Transverse colon (tissue), 4 donors: ENCODE measurements at regions not wholly inside any gene's neighbourhood (a gene's known extent, or its start where the extent isn't known, plus 50 kb on each side); places are given as distances from the start of the nearest gene placed in this dataset.

Experiments used
- EP300 ChIP-seq: sonication (generic); formaldehyde crosslinking; IDR thresholded peaks from one replicate; pipeline ENCODE4 v1.6.1; 2017; ENCODE audit warnings: antibody characterized with exemption, low read depth
- POLR2A ChIP-seq: fragments of 450-650 bp; IDR thresholded peaks from one replicate; pipeline ENCODE4 v1.6.1; 2016; ENCODE audit warnings: antibody characterized with exemption, mild to moderate bottlenecking, moderate library complexity
- POLR2AphosphoS5 ChIP-seq, 3 donors: sonication (generic); formaldehyde crosslinking; IDR thresholded peaks; one replicate each; pipeline ENCODE4 v1.6.1; 2016; ENCODE audit warnings: antibody characterized with exemption in 3 of 3
- TF ChIP-seq, protein P1 (sequence below), 5 experiments: fragments of 200-600 bp in 3 of 5; fragments of 450-650 bp in 2 of 5; sonication (generic) in 3 of 5; IDR thresholded peaks; 1 replicate in 2 of 5; 2 replicates in 3 of 5; pipeline ENCODE4 v1.5.1; 2016 to 2017; ENCODE audit warnings: antibody characterized with exemption in 5 of 5, inconsistent platforms in 3 of 5, mild to moderate bottlenecking in 2 of 5, moderate library complexity in 1 of 5

DNA sequence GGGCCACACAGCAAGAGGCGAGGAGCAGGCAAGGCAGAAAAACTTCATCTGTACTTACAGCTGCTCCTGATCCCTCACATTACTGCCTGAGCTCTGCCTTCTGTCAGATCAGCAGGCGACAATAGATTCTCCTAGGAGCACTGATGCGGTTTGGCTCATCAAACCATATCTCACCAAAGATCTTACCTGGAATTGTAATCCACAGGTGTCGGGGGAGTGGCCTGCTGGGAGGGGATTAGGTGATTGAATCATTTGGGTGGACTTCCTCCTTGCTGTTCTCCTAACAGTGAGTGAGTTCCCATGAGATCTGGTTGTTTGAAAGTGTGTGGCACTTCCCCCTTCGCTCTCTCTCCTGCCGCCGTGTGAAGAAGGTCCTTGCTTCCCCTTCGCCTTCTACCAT, 647.3 kb downstream of the SOCS6 start:
- TF ChIP-seq POLR2A (no peak), POLR2AphosphoS5 (IDR thresholded peaks at IDR 0.05) (no peak), EP300 (no peak)
- TF ChIP-seq, protein P1, sequence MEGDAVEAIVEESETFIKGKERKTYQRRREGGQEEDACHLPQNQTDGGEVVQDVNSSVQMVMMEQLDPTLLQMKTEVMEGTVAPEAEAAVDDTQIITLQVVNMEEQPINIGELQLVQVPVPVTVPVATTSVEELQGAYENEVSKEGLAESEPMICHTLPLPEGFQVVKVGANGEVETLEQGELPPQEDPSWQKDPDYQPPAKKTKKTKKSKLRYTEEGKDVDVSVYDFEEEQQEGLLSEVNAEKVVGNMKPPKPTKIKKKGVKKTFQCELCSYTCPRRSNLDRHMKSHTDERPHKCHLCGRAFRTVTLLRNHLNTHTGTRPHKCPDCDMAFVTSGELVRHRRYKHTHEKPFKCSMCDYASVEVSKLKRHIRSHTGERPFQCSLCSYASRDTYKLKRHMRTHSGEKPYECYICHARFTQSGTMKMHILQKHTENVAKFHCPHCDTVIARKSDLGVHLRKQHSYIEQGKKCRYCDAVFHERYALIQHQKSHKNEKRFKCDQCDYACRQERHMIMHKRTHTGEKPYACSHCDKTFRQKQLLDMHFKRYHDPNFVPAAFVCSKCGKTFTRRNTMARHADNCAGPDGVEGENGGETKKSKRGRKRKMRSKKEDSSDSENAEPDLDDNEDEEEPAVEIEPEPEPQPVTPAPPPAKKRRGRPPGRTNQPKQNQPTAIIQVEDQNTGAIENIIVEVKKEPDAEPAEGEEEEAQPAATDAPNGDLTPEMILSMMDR (IDR thresholded peaks at IDR 0.05), result no peak
